ENCODE measurements at regions not wholly inside any gene's neighbourhood (a gene's known extent, or its start where the extent isn't known, plus 50 kb on each side); places are given as distances from the start of the nearest gene placed in this dataset.

DNA sequence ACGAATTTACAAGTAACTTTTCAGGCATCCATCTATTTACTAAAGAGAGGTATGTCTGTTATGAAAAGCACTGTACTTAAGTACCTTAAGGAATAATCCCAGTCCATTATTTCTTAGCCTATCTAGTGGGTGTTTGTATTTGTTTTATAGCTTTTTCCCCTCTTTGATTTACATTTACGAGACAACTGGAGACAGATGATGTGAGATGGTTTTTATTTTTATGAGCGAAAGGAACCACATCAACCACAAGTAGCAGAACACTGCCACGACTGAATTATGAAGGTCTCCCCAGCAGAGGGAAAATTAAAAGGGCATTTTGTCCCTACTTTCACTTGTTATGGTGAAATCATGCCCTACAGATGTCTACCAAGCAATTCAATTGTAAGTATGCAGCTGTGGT is 357.8 kb downstream of the NFIB start:
- no peaks in the 10 kb centered on the region for H3K27me3 ChIP-seq (replicated peaks; ENCODE audit: control insufficient read depth, insufficient read depth, low read length)
- DNase-seq (ENCODE audit: extremely low read depth, insufficient read length), result no peak
- no peaks in the 10 kb centered on the region for H3K36me3 ChIP-seq (ENCODE audit: control insufficient read depth, insufficient read depth, low read length)
- H3K4me3 ChIP-seq (replicated peaks; ENCODE audit: low read depth, low read length), result no peak overlapping the region
- TF ChIP-seq, protein P1, sequence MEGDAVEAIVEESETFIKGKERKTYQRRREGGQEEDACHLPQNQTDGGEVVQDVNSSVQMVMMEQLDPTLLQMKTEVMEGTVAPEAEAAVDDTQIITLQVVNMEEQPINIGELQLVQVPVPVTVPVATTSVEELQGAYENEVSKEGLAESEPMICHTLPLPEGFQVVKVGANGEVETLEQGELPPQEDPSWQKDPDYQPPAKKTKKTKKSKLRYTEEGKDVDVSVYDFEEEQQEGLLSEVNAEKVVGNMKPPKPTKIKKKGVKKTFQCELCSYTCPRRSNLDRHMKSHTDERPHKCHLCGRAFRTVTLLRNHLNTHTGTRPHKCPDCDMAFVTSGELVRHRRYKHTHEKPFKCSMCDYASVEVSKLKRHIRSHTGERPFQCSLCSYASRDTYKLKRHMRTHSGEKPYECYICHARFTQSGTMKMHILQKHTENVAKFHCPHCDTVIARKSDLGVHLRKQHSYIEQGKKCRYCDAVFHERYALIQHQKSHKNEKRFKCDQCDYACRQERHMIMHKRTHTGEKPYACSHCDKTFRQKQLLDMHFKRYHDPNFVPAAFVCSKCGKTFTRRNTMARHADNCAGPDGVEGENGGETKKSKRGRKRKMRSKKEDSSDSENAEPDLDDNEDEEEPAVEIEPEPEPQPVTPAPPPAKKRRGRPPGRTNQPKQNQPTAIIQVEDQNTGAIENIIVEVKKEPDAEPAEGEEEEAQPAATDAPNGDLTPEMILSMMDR (IDR thresholded peaks at IDR 0.05; ENCODE audit: insufficient read depth, low read length, poor library complexity, severe bottlenecking), result no peak

DNA sequence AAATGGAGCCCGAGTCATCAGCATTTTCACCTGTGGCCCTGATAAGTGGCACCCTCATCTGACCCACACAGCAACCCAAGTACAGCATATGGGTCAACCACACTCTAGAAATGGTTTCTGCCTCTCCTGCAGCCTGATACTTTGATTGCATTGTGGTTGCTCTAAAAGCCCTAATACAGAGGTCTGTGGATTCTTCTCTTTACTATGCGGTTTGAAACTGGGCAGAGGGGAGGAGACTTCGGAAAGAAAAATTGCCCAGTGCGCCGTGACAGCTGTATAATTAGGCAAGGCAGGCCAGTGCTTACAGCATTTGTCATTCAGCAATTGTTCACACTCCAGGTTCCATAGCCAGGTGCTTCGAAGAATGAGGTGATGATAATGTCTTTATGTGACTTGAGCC is 361.0 kb downstream of the NFIB start:
- no peak for DNase-seq (ENCODE audit: extremely low read depth, insufficient read length)
- H3K4me3 ChIP-seq (replicated peaks; ENCODE audit: low read depth, low read length), result no peak overlapping the region
- no peaks in the 10 kb centered on the region for H3K36me3 ChIP-seq (ENCODE audit: control insufficient read depth, insufficient read depth, low read length)
- no peaks in the 10 kb centered on the region for H3K27me3 ChIP-seq (replicated peaks; ENCODE audit: control insufficient read depth, insufficient read depth, low read length)
- TF ChIP-seq, protein P1 (IDR thresholded peaks at IDR 0.05; ENCODE audit: insufficient read depth, low read length, poor library complexity, severe bottlenecking), result no peak

DNA sequence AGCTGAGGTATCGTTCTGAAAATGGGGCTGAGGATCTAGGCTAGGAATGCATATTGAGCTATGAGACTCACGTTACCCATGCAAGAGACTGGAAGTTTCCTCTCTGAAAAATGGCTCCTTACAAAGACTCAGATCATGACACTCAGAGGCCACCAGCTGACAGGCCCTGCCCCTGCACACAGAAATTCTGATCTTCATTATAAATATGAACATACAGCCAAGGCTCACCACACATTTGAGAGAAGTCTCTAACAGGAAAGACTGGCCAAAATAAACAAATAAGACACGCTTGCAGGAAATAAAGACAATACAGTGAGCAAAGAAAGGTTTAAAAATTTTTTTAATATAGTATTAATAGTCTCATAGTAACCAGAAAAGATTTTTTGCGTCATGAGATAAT is 365.9 kb downstream of the NFIB start:
- H3K27me3 ChIP-seq (replicated peaks; ENCODE audit: control insufficient read depth, insufficient read depth, low read length), result no peaks in the 10 kb centered on the region
- no peaks in the 10 kb centered on the region for H3K36me3 ChIP-seq (ENCODE audit: control insufficient read depth, insufficient read depth, low read length)
- TF ChIP-seq, protein P1 (IDR thresholded peaks at IDR 0.05; ENCODE audit: insufficient read depth, low read length, poor library complexity, severe bottlenecking), result no peak
- H3K4me3 ChIP-seq (replicated peaks; ENCODE audit: low read depth, low read length), result no peak overlapping the region
- no peak for DNase-seq (ENCODE audit: extremely low read depth, insufficient read length)

DNA sequence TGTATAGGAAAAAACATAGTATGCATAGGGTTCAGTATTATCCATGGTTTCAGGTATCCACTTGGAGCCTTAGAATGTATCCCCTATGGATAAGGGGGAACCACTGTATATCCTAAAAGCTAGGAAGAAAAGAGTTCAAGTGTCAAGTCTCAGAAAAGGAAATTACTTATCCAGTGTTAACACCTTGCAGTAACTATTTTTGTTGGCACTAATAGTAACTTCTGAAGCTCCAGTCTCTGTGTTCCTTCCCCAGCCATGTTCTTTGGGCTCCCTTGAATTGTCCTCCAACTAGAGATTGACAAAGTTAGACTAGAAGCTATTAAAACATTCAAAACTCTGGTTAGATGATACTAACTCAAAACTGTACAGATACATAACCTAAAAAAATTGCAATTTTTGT is 370.8 kb downstream of the NFIB start:
- TF ChIP-seq, protein P1 (IDR thresholded peaks at IDR 0.05; ENCODE audit: insufficient read depth, low read length, poor library complexity, severe bottlenecking), result no peak
- H3K4me3 ChIP-seq (replicated peaks; ENCODE audit: low read depth, low read length), result no peak overlapping the region
- H3K27me3 ChIP-seq (replicated peaks; ENCODE audit: control insufficient read depth, insufficient read depth, low read length), result no peaks in the 10 kb centered on the region
- no peaks in the 10 kb centered on the region for H3K36me3 ChIP-seq (ENCODE audit: control insufficient read depth, insufficient read depth, low read length)
- no peak for DNase-seq (ENCODE audit: extremely low read depth, insufficient read length)

DNA sequence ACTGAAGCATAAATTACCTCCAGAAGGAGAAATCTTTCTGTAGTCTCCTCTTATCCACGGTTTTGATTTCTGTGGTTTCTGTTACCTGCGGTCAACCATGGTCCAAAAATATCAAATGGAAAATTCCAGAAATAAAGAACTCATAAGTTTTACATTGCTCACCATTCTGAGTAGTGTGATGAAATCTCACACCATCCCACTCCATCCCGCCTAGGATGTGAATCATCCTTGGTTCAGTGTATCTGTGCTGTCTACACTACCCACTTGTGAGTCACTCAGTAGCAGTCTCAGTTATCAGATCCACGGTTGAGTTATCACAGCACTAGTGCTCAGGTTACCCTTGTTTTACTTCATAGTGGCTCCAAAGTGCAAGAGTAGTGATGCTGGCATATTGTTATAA is 371.2 kb downstream of the NFIB start:
- Histone ChIP-seq H3K27me3 (replicated peaks; ENCODE audit: control insufficient read depth, insufficient read depth, low read length) (no peaks in the 10 kb centered on the region), H3K36me3 (ENCODE audit: control insufficient read depth, insufficient read depth, low read length) (no peaks in the 10 kb centered on the region), H3K4me3 (replicated peaks; ENCODE audit: low read depth, low read length) (no peak overlapping the region)
- no peak for DNase-seq (ENCODE audit: extremely low read depth, insufficient read length)
- TF ChIP-seq, protein P1 (IDR thresholded peaks at IDR 0.05; ENCODE audit: insufficient read depth, low read length, poor library complexity, severe bottlenecking), result no peak

DNA sequence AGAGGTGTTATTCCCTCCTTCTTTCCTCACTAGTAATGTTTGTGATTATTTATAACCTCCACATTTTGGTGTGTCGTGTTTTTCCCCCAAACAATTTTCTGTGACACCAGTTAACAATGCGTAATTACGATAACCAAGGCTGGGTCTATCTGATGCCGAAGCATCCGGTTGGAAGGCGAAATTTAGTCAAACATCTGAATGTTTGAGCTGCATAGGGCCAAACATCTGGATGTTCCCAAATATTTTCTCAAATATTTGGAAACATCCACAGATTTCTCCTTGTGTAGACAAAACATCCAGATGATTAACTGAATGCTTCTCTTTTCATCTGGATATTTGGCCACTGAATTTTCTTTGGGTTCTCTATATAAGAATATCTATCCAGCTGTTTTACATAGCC is 371.7 kb downstream of the NFIB start:
- H3K27me3 ChIP-seq (replicated peaks; ENCODE audit: control insufficient read depth, insufficient read depth, low read length), result no peaks in the 10 kb centered on the region
- H3K4me3 ChIP-seq (replicated peaks; ENCODE audit: low read depth, low read length), result no peak overlapping the region
- no peaks in the 10 kb centered on the region for H3K36me3 ChIP-seq (ENCODE audit: control insufficient read depth, insufficient read depth, low read length)
- TF ChIP-seq, protein P1 (IDR thresholded peaks at IDR 0.05; ENCODE audit: insufficient read depth, low read length, poor library complexity, severe bottlenecking), result no peak
- DNase-seq (ENCODE audit: extremely low read depth, insufficient read length), result no peak
